ENCODE measurements at regions not wholly inside any gene's neighbourhood (a gene's known extent, or its start where the extent isn't known, plus 50 kb on each side); places are given as distances from the start of the nearest gene placed in this dataset.

- CTCF ChIA-PET = interaction anchor here (2.6 kb wide), 1 partner anchor 185 kb away, joined by 7 read pairs; no protein-coding TSS in a partner anchor
- Histone ChIP-seq H3K4me1 (ENCODE audit: control insufficient read depth, insufficient read depth, low read length) (no peaks in the 10 kb centered on the region), H3K4me3 (ENCODE audit: low read depth, low read length) (no peak overlapping the region), H3K9me3 (ENCODE audit: control insufficient read depth, insufficient read depth, low read depth, low read length) (no peaks in the 10 kb centered on the region), H3K36me3 (ENCODE audit: control insufficient read depth in 2 of 2, insufficient read depth in 1 of 2, low read length in 2 of 2) (no peaks in the 10 kb centered on the region), H3K27ac (ENCODE audit: extremely low read depth, low read depth, low read length) (no peak overlapping the region)
- POLR2A ChIA-PET = no interaction called here
- TF ChIP-seq ZNF394 (tag by site-specific recombination; IDR thresholded peaks at IDR 0.05; ENCODE audit: borderline replicate concordance) (no peak), ZNF645 (tag by site-specific recombination; IDR thresholded peaks at IDR 0.05) (no peak), ZBTB21 (tag by site-specific recombination; IDR thresholded peaks at IDR 0.05) (no peak), ZNF266 (tag by site-specific recombination; IDR thresholded peaks at IDR 0.05; ENCODE audit: low read depth) (no peak), ZNF580 (tag by site-specific recombination; IDR thresholded peaks at IDR 0.05) (no peak), ZNF140 (tag by site-specific recombination; IDR thresholded peaks at IDR 0.05) (no peak), ZNF776 (tag by site-specific recombination; IDR thresholded peaks at IDR 0.05; ENCODE audit: borderline replicate concordance) (no peak), ZNF433 (tag by site-specific recombination; IDR thresholded peaks at IDR 0.05; ENCODE audit: low read depth) (no peak), ZNF600 (tag by site-specific recombination; IDR thresholded peaks at IDR 0.05) (no peak), ZEB2 (tag by site-specific recombination; IDR thresholded peaks at IDR 0.05) (no peak), SCRT2 (tag by site-specific recombination; IDR thresholded peaks at IDR 0.05) (no peak), ZNF202 (tag by site-specific recombination; IDR thresholded peaks at IDR 0.05; ENCODE audit: borderline replicate concordance) (no peak), RBAK (tag by site-specific recombination; IDR thresholded peaks at IDR 0.05) (no peak), GLIS1 (tag by site-specific recombination; IDR thresholded peaks at IDR 0.05) (no peak), ZNF660 (tag by site-specific recombination; IDR thresholded peaks at IDR 0.05) (no peak), PRDM1 (tag by site-specific recombination; IDR thresholded peaks at IDR 0.05) (no peak), ZFHX2 (tag by site-specific recombination; conservative IDR thresholded peaks at IDR 0.05) (no peak), TSHZ1 (tag by site-specific recombination; IDR thresholded peaks at IDR 0.05; ENCODE audit: borderline replicate concordance) (no peak), ZFP69B (tag by site-specific recombination; IDR thresholded peaks at IDR 0.05) (no peak)
Measured at GRCh38 chrX:20437683-20438082, 171.0 kb upstream of the RPS6KA3 start.

GRCh38 chrX:20435913-20436312, 169.2 kb upstream of the RPS6KA3 start:
- Histone ChIP-seq H3K4me3 (ENCODE audit: low read depth, low read length) (no peak overlapping the region), H3K9me3 (ENCODE audit: control insufficient read depth, insufficient read depth, low read depth, low read length) (no peaks in the 10 kb centered on the region), H3K4me1 (ENCODE audit: control insufficient read depth, insufficient read depth, low read length) (no peaks in the 10 kb centered on the region), H3K27ac (ENCODE audit: extremely low read depth, low read depth, low read length) (no peak overlapping the region), H3K36me3 (ENCODE audit: control insufficient read depth in 2 of 2, insufficient read depth in 1 of 2, low read length in 2 of 2) (no peaks in the 10 kb centered on the region)
- ChIA-PET CTCF (interaction anchor here (0.6 kb wide), 1 partner anchor 795 kb away, joined by 3 read pairs; no protein-coding TSS in a partner anchor), POLR2A (no interaction called here)
- no peak for TF ChIP-seq ZNF501 (tag by site-specific recombination; IDR thresholded peaks at IDR 0.05)
- no peak for TF ChIP-seq ZNF645 (tag by site-specific recombination; IDR thresholded peaks at IDR 0.05)
